ENCODE measurements at regions not wholly inside any gene's neighbourhood (a gene's known extent, or its start where the extent isn't known, plus 50 kb on each side); places are given as distances from the start of the nearest gene placed in this dataset. TPM values are rescaled to one million over a fixed set of nuclear protein-coding genes. Genes with fewer than 3 reads are reported as not detected.

Small RNA genes lying in the stretch of these regions (small RNA-seq; reads per million reads assigned to genes)
- not detected for gene MIR2114 (ENCODE audit: low replicate concordance)
